ENCODE measurements at regions not wholly inside any gene's neighbourhood (a gene's known extent, or its start where the extent isn't known, plus 50 kb on each side); places are given as distances from the start of the nearest gene placed in this dataset.

GRCh38 chr6:126195625-126196236 lies 144.2 kb upstream of the CENPW start (continued):
- TF ChIP-seq TRIM25 (IDR thresholded peaks at IDR 0.05; ENCODE audit: borderline replicate concordance) (no peak), CEBPB (tag; IDR thresholded peaks at IDR 0.05) (peak; percentile 75), UBTF (IDR thresholded peaks at IDR 0.05; ENCODE audit: borderline replicate concordance in 1 of 2, low read depth in 2 of 2, low read length in 2 of 2) (no peak), BACH1 (tag; IDR thresholded peaks at IDR 0.05) (no peak), CREB1 (IDR thresholded peaks at IDR 0.05) (peak; percentile 26; the same call in 1 of the 2 replicates), CREB1 (CRISPR knock-in tag; IDR thresholded peaks at IDR 0.05) (no peak), NFYB (IDR thresholded peaks at IDR 0.05; ENCODE audit: extremely low read depth, insufficient read length) (peak; percentile 59), FOXO4 (CRISPR knock-in tag; IDR thresholded peaks at IDR 0.05) (no peak), FOXM1 (IDR thresholded peaks at IDR 0.05; ENCODE audit: low read depth) (peak; percentile 72; the same call in 1 of the 2 replicates), FOXM1 (CRISPR knock-in tag; IDR thresholded peaks at IDR 0.05; ENCODE audit: low read depth) (no peak), RCOR1 (IDR thresholded peaks at IDR 0.05; ENCODE audit: borderline replicate concordance in 1 of 2, low read depth in 2 of 2, low read length in 2 of 2) (no peak), IRF9 (tag; IDR thresholded peaks at IDR 0.05) (peak; percentile 54; the same call in 1 of the 2 replicates), E2F4 (CRISPR knock-in tag; IDR thresholded peaks at IDR 0.05; ENCODE audit: low read depth) (no peak), CREM (IDR thresholded peaks at IDR 0.05; ENCODE audit: low read depth) (peak; percentile 40; the same call in 1 of the 2 replicates), PATZ1 (CRISPR knock-in tag; IDR thresholded peaks at IDR 0.05; ENCODE audit: borderline replicate concordance) (no peak), NCOA1 (IDR thresholded peaks at IDR 0.05; ENCODE audit: low read depth) (no peak), TAL1 (IDR thresholded peaks at IDR 0.05) (peak; percentile 65), TCF3 (CRISPR knock-in tag; IDR thresholded peaks at IDR 0.05) (peak; percentile 81), SRSF7 (optimal IDR thresholded peaks at IDR 0.05; ENCODE audit: low read depth, low read length) (no peak)
